ENCODE measurements at regions not wholly inside any gene's neighbourhood (a gene's known extent, or its start where the extent isn't known, plus 50 kb on each side); places are given as distances from the start of the nearest gene placed in this dataset.

- peaks cover 3% of the 10 kb centered on the region for H3K27me3 Mint-ChIP-seq
These were observed 455.9 kb upstream of the JARID2 start for GRCh38 chr6:14789996-14790395.

GRCh38 chr6:14790976-14791375 lies 454.9 kb upstream of the JARID2 start:
- Mint-ChIP-seq H3K9me3 (ENCODE audit: low read depth) (no peaks in the 10 kb centered on the region), H3K36me3 (ENCODE audit: insufficient read depth) (no peaks in the 10 kb centered on the region), H3K4me1 (ENCODE audit: low read depth) (peaks cover 15% of the 10 kb centered on the region), H3K4me3 (ENCODE audit: low read depth) (no peak overlapping the region), H3K27me3 (peaks cover 5% of the 10 kb centered on the region), H3K27ac (no peak overlapping the region)
- TF ChIP-seq, protein P1, sequence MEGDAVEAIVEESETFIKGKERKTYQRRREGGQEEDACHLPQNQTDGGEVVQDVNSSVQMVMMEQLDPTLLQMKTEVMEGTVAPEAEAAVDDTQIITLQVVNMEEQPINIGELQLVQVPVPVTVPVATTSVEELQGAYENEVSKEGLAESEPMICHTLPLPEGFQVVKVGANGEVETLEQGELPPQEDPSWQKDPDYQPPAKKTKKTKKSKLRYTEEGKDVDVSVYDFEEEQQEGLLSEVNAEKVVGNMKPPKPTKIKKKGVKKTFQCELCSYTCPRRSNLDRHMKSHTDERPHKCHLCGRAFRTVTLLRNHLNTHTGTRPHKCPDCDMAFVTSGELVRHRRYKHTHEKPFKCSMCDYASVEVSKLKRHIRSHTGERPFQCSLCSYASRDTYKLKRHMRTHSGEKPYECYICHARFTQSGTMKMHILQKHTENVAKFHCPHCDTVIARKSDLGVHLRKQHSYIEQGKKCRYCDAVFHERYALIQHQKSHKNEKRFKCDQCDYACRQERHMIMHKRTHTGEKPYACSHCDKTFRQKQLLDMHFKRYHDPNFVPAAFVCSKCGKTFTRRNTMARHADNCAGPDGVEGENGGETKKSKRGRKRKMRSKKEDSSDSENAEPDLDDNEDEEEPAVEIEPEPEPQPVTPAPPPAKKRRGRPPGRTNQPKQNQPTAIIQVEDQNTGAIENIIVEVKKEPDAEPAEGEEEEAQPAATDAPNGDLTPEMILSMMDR (IDR thresholded peaks at IDR 0.05; ENCODE audit: unreplicated experiment) = no peak
- no peak for DNase-seq (ENCODE audit: low spot score, unreplicated experiment)

More at GRCh38 chr6:14789996-14790395, 455.9 kb upstream of the JARID2 start:
- Mint-ChIP-seq H3K9me3 (ENCODE audit: low read depth) (no peaks in the 10 kb centered on the region), H3K4me1 (ENCODE audit: low read depth) (peaks cover 17% of the 10 kb centered on the region), H3K36me3 (ENCODE audit: insufficient read depth) (no peaks in the 10 kb centered on the region), H3K4me3 (ENCODE audit: low read depth) (no peak overlapping the region), H3K27ac (no peak overlapping the region)
- TF ChIP-seq, protein P1 (IDR thresholded peaks at IDR 0.05; ENCODE audit: unreplicated experiment) = no peak
- no peak for DNase-seq (ENCODE audit: low spot score, unreplicated experiment)

DNA sequence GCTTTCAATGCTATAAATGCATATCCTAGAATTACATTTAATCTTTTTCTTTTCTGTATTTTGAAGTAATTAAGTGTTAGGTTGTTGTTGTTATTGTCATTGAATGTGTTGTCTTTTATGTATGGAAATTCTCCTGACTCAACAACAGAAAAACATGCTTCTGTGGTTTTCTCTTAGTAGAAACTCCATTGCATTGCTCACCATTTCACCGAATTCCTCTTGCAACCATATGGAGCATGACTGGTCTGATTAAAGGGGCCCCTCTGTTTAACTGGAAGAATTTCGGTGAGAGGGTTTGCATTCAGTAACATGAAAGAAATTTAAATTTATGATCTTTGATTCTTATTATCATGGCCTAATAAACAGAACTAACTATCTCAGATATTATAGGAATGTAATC lies 454.3 kb upstream of the JARID2 start:
- Mint-ChIP-seq H3K9me3 (ENCODE audit: low read depth) (no peaks in the 10 kb centered on the region), H3K4me1 (ENCODE audit: low read depth) (peaks cover 15% of the 10 kb centered on the region)

GRCh38 chr6:14792118-14792955 lies 453.5 kb upstream of the JARID2 start:
- Mint-ChIP-seq H3K4me3 (ENCODE audit: low read depth) (no peak overlapping the region), H3K27ac (no peak overlapping the region), H3K27me3 (peaks cover 5% of the 10 kb centered on the region), H3K9me3 (ENCODE audit: low read depth) (no peaks in the 10 kb centered on the region), H3K4me1 (ENCODE audit: low read depth) (peaks cover 15% of the 10 kb centered on the region), H3K36me3 (ENCODE audit: insufficient read depth) (no peaks in the 10 kb centered on the region)
- DNase-seq (ENCODE audit: low spot score, unreplicated experiment) = no peak
- TF ChIP-seq, protein P1 (IDR thresholded peaks at IDR 0.05; ENCODE audit: unreplicated experiment) = no peak

More for the DNA sequence above, 454.3 kb upstream of the JARID2 start:
- no peak for DNase-seq (ENCODE audit: low spot score, unreplicated experiment)
- H3K4me3 Mint-ChIP-seq (ENCODE audit: low read depth) = no peak overlapping the region
- H3K27me3 Mint-ChIP-seq = peaks cover 5% of the 10 kb centered on the region
- no peak overlapping the region for H3K27ac Mint-ChIP-seq
- H3K36me3 Mint-ChIP-seq (ENCODE audit: insufficient read depth) = no peaks in the 10 kb centered on the region
- TF ChIP-seq, protein P1 (IDR thresholded peaks at IDR 0.05; ENCODE audit: unreplicated experiment) = no peak

DNA sequence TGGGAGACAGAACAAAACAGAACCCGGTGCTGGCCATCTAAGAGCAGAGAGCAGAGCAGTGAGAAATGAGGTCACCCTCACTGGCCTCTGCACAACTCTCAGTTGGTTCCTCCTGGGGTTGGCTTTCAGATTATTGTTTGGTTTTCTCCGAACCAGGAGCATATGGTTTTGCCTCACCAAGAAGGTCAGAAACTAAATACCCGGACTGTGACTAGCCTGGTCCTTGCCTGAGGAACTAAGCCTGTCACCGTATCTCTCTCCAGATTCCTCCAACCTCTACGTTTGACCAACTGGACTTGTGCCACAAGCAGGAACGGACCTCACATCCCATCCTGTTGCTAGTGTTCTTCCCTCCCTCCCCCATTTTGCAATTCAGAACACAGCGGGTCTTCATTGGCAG lies 450.4 kb upstream of the JARID2 start:
- H3K4me3 Mint-ChIP-seq (ENCODE audit: low read depth) = no peak overlapping the region
- TF ChIP-seq, protein P1 (IDR thresholded peaks at IDR 0.05; ENCODE audit: unreplicated experiment) = no peak
- no peak overlapping the region for H3K27ac Mint-ChIP-seq
- no peaks in the 10 kb centered on the region for H3K36me3 Mint-ChIP-seq (ENCODE audit: insufficient read depth)
- peaks cover 3% of the 10 kb centered on the region for H3K9me3 Mint-ChIP-seq (ENCODE audit: low read depth)
- H3K27me3 Mint-ChIP-seq = peaks cover 3% of the 10 kb centered on the region
- DNase-seq (ENCODE audit: low spot score, unreplicated experiment) = no peak
- H3K4me1 Mint-ChIP-seq (ENCODE audit: low read depth) = peaks cover 8% of the 10 kb centered on the region

Data from progenitor cell of endocrine pancreas (in vitro differentiated cells).